Activated CD4-positive, CD25-positive, alpha-beta regulatory T cell treated with anti-CD3 and anti-CD28 coated beads, Interleukin-2, amount 50 U/mL, for 16 hours (primary cell): ENCODE measurements at regions not wholly inside any gene's neighbourhood (a gene's known extent, or its start where the extent isn't known, plus 50 kb on each side); places are given as distances from the start of the nearest gene placed in this dataset.
"Not testable (repeated sequence)": the region's sequence is repeated elsewhere in the genome, so short reads cannot be mapped to it uniquely, and the experiment has no call there.

Experiments
- DNase-seq: peaks from one replicate; pipeline ENCODE4 v3.0.0-alpha.2; 2020; ENCODE audit warnings: low read depth, low spot score

- not testable (repeated sequence) for DNase-seq
Measured at GRCh38 chr15:85264614-85265190, 115.7 kb upstream of the AKAP13 start.

- DNase-seq, result not testable (repeated sequence)
Measured at GRCh38 chr15:85267158-85267857, 113.1 kb upstream of the AKAP13 start.

- no peak for DNase-seq
Measured at GRCh38 chr15:85274315-85275050, 105.9 kb upstream of the AKAP13 start.

- no peak for DNase-seq
Measured at GRCh38 chr15:85276508-85276907, 103.9 kb upstream of the AKAP13 start.

GRCh38 chr15:85276921-85277320 lies 103.5 kb upstream of the AKAP13 start:
- DNase-seq, result no peak

GRCh38 chr15:85277847-85278370 lies 102.5 kb upstream of the AKAP13 start:
- no peak for DNase-seq

- no peak for DNase-seq
Measured at GRCh38 chr15:85280203-85280602, 100.2 kb upstream of the AKAP13 start.

GRCh38 chr15:85281293-85281882 lies 99.0 kb upstream of the AKAP13 start:
- DNase-seq, result no peak

- DNase-seq, result no peak
Measured at GRCh38 chr15:85282504-85283115, 97.8 kb upstream of the AKAP13 start.

GRCh38 chr15:85283815-85284214 lies 96.6 kb upstream of the AKAP13 start:
- DNase-seq, result not testable (repeated sequence)

- DNase-seq, result no peak
Measured at GRCh38 chr15:85284497-85284896, 95.9 kb upstream of the AKAP13 start.

GRCh38 chr15:85289677-85290365 lies 90.6 kb upstream of the AKAP13 start:
- no peak for DNase-seq

- DNase-seq, result not testable (repeated sequence)
Measured at GRCh38 chr15:85292583-85292982, 87.8 kb upstream of the AKAP13 start.

- peak; percentile 52 for DNase-seq
Measured at GRCh38 chr15:85296615-85297402, 83.6 kb upstream of the AKAP13 start.

- no peak for DNase-seq
Measured at GRCh38 chr15:85297537-85297936, 82.9 kb upstream of the AKAP13 start.

GRCh38 chr15:85298366-85298765 lies 82.0 kb upstream of the AKAP13 start:
- DNase-seq, result no peak

- no peak for DNase-seq
Measured at GRCh38 chr15:85298941-85299340, 81.5 kb upstream of the AKAP13 start.

- no peak for DNase-seq
Measured at GRCh38 chr15:85302271-85302670, 78.1 kb upstream of the AKAP13 start.

GRCh38 chr15:85305050-85305449 lies 75.4 kb upstream of the AKAP13 start:
- DNase-seq, result no peak

GRCh38 chr15:85306946-85307686 lies 73.3 kb upstream of the AKAP13 start:
- DNase-seq, result no peak
